GM23338 (cell line): ENCODE measurements at regions not wholly inside any gene's neighbourhood (a gene's known extent, or its start where the extent isn't known, plus 50 kb on each side); places are given as distances from the start of the nearest gene placed in this dataset.

Source experiments
- ATAC-seq: fragments of 200-7000 bp; cut with Tn5 transposase; 3 replicates; pipeline ENCODE4 v1.9.1; 2020
- DNase-seq: peaks from one replicate; pipeline ENCODE4 v3.0.0-alpha.2; 2015; ENCODE audit warnings: low spot score
- H2AFZ ChIP-seq: fragments of 200-600 bp; sonication (generic); 2 replicates; pipeline ENCODE4 v1.8.0; 2016; ENCODE audit warnings: antibody characterized with exemption, mild to moderate bottlenecking, moderate library complexity
- H3F3A ChIP-seq: fragments of 200-600 bp; sonication (generic); replicated peaks from 2 replicates; pipeline ENCODE4 v1.8.0; 2017; ENCODE audit warnings: antibody characterized with exemption, mixed run types, low read depth
- H3K27ac ChIP-seq: fragments of 200-600 bp; sonication (generic); 2 replicates; pipeline ENCODE4 v1.6.1; 2016; ENCODE audit warnings: low read depth
- H3K27me3 ChIP-seq: fragments of 200-600 bp; sonication (generic); 2 replicates; pipeline ENCODE4 v1.8.0; 2016; ENCODE audit warnings: mild to moderate bottlenecking, mixed run types, moderate library complexity; ENCODE audit not compliant: insufficient read depth
- H3K36me3 ChIP-seq: fragments of 200-600 bp; sonication (generic); 2 replicates; pipeline ENCODE4 v1.8.0; 2016; ENCODE audit warnings: mild to moderate bottlenecking; ENCODE audit not compliant: insufficient read depth
- H3K4me1 ChIP-seq: fragments of 200-600 bp; sonication (generic); 2 replicates; pipeline ENCODE4 v1.8.0; 2016; ENCODE audit warnings: mild to moderate bottlenecking, moderate library complexity; ENCODE audit not compliant: insufficient read depth
- H3K4me2 ChIP-seq: fragments of 200-600 bp; sonication (generic); 2 replicates; pipeline ENCODE4 v1.7.1; 2017; ENCODE audit warnings: mixed run types
- H3K4me3 ChIP-seq: fragments of 200-600 bp; sonication (generic); 2 replicates; pipeline ENCODE4 v1.6.1; 2016; ENCODE audit warnings: mixed run types
- H3K79me2 ChIP-seq: fragments of 200-600 bp; sonication (generic); replicated peaks from 2 replicates; pipeline ENCODE4 v1.8.0; 2017; ENCODE audit warnings: mild to moderate bottlenecking; ENCODE audit not compliant: insufficient read depth
- H3K9me2 ChIP-seq: fragments of 200-600 bp; sonication (generic); 2 replicates; pipeline ENCODE4 v1.8.0; 2017; ENCODE audit not compliant: insufficient read depth
- H4K20me1 ChIP-seq: fragments of 200-600 bp; sonication (generic); replicated peaks from 2 replicates; pipeline ENCODE4 v1.8.0; 2017; ENCODE audit warnings: mild to moderate bottlenecking; ENCODE audit not compliant: insufficient read depth
- H3K27ac Mint-ChIP-seq: 2 replicates; pipeline ENCODE4 v1.8.0; 2020; ENCODE audit warnings: inconsistent platforms, mild to moderate bottlenecking, moderate library complexity, mixed read lengths
- H3K27me3 Mint-ChIP-seq: 3 replicates; pipeline ENCODE4 v1.8.0; 2022; ENCODE audit warnings: low read depth, mild to moderate bottlenecking, moderate library complexity, mixed read lengths, inconsistent platforms; ENCODE audit not compliant: insufficient read depth, poor library complexity
- H3K36me3 Mint-ChIP-seq: 3 replicates; pipeline ENCODE4 v1.8.0; 2021; ENCODE audit warnings: low read depth, mild to moderate bottlenecking, inconsistent platforms, moderate library complexity, mixed read lengths
- H3K4me1 Mint-ChIP-seq: 3 replicates; pipeline ENCODE4 v1.8.0; 2020; ENCODE audit warnings: mild to moderate bottlenecking, inconsistent platforms, mixed read lengths
- H3K4me3 Mint-ChIP-seq: 3 replicates; pipeline ENCODE4 v1.8.0; 2021; ENCODE audit warnings: moderate library complexity, mild to moderate bottlenecking, inconsistent platforms, mixed read lengths
- H3K9me3 Mint-ChIP-seq: 3 replicates; pipeline ENCODE4 v1.8.0; 2020; ENCODE audit warnings: moderate library complexity, mild to moderate bottlenecking, inconsistent platforms, mixed read lengths
- CREB1 ChIP-seq: fragments of 250-450 bp; sonication (Bioruptor Pico); IDR thresholded peaks from 2 replicates; pipeline ENCODE4 v1.5.0; 2020; ENCODE audit warnings: low read depth, mild to moderate bottlenecking, moderate library complexity
- NANOG ChIP-seq: IDR thresholded peaks from 2 replicates; pipeline ENCODE4 v1.6.1; 2016; ENCODE audit warnings: antibody characterized with exemption, borderline replicate concordance
- REST ChIP-seq: IDR thresholded peaks from one replicate; pipeline ENCODE4 v1.6.1; 2018; ENCODE audit warnings: antibody characterized with exemption; ENCODE audit not compliant: unreplicated experiment
- ZNF114 ChIP-seq: fragments of 250-450 bp; sonication (Bioruptor Pico); IDR thresholded peaks from 2 replicates; pipeline ENCODE4 v1.5.0; 2020; ENCODE audit warnings: mild to moderate bottlenecking, moderate library complexity
- TF ChIP-seq, protein P1 (sequence below): fragments of 250-450 bp; sonication (Bioruptor Pico); IDR thresholded peaks from 2 replicates; pipeline ENCODE4 v1.5.0; 2020; ENCODE audit warnings: mild to moderate bottlenecking, moderate library complexity

- TF ChIP-seq, protein P1, sequence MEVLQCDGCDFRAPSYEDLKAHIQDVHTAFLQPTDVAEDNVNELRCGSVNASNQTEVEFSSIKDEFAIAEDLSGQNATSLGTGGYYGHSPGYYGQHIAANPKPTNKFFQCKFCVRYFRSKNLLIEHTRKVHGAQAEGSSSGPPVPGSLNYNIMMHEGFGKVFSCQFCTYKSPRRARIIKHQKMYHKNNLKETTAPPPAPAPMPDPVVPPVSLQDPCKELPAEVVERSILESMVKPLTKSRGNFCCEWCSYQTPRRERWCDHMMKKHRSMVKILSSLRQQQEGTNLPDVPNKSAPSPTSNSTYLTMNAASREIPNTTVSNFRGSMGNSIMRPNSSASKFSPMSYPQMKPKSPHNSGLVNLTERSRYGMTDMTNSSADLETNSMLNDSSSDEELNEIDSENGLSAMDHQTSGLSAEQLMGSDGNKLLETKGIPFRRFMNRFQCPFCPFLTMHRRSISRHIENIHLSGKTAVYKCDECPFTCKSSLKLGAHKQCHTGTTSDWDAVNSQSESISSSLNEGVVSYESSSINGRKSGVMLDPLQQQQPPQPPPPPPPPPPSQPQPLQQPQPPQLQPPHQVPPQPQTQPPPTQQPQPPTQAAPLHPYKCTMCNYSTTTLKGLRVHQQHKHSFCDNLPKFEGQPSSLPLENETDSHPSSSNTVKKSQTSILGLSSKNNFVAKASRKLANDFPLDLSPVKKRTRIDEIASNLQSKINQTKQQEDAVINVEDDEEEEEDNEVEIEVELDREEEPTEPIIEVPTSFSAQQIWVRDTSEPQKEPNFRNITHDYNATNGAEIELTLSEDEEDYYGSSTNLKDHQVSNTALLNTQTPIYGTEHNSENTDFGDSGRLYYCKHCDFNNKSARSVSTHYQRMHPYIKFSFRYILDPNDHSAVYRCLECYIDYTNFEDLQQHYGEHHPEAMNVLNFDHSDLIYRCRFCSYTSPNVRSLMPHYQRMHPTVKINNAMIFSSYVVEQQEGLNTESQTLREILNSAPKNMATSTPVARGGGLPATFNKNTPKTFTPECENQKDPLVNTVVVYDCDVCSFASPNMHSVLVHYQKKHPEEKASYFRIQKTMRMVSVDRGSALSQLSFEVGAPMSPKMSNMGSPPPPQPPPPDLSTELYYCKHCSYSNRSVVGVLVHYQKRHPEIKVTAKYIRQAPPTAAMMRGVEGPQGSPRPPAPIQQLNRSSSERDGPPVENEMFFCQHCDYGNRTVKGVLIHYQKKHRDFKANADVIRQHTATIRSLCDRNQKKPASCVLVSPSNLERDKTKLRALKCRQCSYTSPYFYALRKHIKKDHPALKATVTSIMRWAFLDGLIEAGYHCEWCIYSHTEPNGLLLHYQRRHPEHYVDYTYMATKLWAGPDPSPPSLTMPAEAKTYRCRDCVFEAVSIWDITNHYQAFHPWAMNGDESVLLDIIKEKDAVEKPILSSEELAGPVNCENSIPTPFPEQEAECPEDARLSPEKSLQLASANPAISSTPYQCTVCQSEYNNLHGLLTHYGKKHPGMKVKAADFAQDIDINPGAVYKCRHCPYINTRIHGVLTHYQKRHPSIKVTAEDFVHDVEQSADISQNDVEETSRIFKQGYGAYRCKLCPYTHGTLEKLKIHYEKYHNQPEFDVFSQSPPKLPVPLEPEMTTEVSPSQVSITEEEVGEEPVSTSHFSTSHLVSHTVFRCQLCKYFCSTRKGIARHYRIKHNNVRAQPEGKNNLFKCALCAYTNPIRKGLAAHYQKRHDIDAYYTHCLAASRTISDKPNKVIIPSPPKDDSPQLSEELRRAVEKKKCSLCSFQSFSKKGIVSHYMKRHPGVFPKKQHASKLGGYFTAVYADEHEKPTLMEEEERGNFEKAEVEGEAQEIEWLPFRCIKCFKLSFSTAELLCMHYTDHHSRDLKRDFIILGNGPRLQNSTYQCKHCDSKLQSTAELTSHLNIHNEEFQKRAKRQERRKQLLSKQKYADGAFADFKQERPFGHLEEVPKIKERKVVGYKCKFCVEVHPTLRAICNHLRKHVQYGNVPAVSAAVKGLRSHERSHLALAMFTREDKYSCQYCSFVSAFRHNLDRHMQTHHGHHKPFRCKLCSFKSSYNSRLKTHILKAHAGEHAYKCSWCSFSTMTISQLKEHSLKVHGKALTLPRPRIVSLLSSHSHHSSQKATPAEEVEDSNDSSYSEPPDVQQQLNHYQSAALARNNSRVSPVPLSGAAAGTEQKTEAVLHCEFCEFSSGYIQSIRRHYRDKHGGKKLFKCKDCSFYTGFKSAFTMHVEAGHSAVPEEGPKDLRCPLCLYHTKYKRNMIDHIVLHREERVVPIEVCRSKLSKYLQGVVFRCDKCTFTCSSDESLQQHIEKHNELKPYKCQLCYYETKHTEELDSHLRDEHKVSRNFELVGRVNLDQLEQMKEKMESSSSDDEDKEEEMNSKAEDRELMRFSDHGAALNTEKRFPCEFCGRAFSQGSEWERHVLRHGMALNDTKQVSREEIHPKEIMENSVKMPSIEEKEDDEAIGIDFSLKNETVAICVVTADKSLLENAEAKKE (CRISPR knock-in tag): no peak
- TF ChIP-seq NANOG: no peak
- TF ChIP-seq CREB1 (CRISPR knock-in tag): no peak
These were observed 87.6 kb upstream of the RPS23 start (continued) for GRCh38 chr5:82365744-82366228.

DNA sequence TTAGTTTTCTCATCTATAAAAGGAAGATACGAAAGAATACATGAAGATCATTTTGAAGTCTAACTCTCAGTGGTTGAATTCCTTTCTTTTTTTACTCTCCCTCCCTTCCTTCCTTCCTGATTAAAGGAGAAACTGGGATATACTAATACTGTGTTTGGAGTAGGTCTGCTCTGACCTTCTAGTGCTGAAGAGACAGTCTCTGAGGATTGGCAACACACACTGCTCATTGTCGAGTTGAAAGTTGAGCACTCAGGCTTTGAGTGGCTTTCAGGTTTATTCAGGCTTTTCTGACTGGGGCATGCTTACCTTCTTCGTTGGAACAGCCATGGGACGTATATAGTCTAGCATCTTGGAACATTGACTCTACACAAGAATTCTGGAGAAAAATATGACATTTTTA is 86.9 kb upstream of the RPS23 start:
- H3K36me3 ChIP-seq: no peaks in the 10 kb centered on the region
- H2AFZ ChIP-seq: peak overlapping the region; percentile 40
- H3K79me2 ChIP-seq: no peaks in the 10 kb centered on the region
- Mint-ChIP-seq H3K36me3 (no peaks in the 10 kb centered on the region), H3K4me3 (no peak overlapping the region), H3K4me1 (no peaks in the 10 kb centered on the region), H3K27me3 (peaks cover 4% of the 10 kb centered on the region), H3K9me3 (peaks cover 3% of the 10 kb centered on the region; the same call in 1 of the 3 replicates), H3K27ac (no peak overlapping the region)
- DNase-seq (no peak), ATAC-seq (no peak)
- H3F3A ChIP-seq: no peaks in the 10 kb centered on the region
- no peaks in the 10 kb centered on the region for H3K27me3 ChIP-seq
- H4K20me1 ChIP-seq: no peaks in the 10 kb centered on the region
- no peak overlapping the region for H3K4me3 ChIP-seq
- H3K4me1 ChIP-seq: no peaks in the 10 kb centered on the region
- no peaks in the 10 kb centered on the region; the same call in 1 of the 2 replicates for H3K9me2 ChIP-seq
- H3K4me2 ChIP-seq: no peak overlapping the region
- no peak overlapping the region for H3K27ac ChIP-seq
- TF ChIP-seq CREB1 (CRISPR knock-in tag): no peak
- TF ChIP-seq ZNF114 (CRISPR knock-in tag): no peak
- TF ChIP-seq REST: no peak
- TF ChIP-seq, protein P1 (CRISPR knock-in tag): no peak
